Stomach (tissue), 8 donors: ENCODE measurements at regions not wholly inside any gene's neighbourhood (a gene's known extent, or its start where the extent isn't known, plus 50 kb on each side); places are given as distances from the start of the nearest gene placed in this dataset.

ENCODE experiments used
- DNase-seq, 2 donors: peaks; one replicate each; pipeline versions ENCODE4 v3.0.0 to v3.0.0-alpha.2; 2013 to 2019
- H3K27ac ChIP-seq, 5 donors: fragments of 200-600 bp in 4 of 5; sonication (generic) in 4 of 5; one replicate each; pipeline ENCODE4 v1.5.1; 2013 to 2019; ENCODE audit warnings: mild to moderate bottlenecking in 1 of 5, moderate library complexity in 1 of 5
- H3K27me3 ChIP-seq, 3 donors: fragments of 200-600 bp; sonication (generic); one replicate each; pipeline ENCODE4 v1.5.1; 2017 to 2019; ENCODE audit warnings: mixed run types in 1 of 3
- H3K36me3 ChIP-seq, 4 donors: fragments of 200-600 bp; sonication (generic); 1 replicate in 3 of 4; 2 replicates in 1 of 4; pipeline ENCODE4 v1.5.1; 2016 to 2019
- H3K4me1 ChIP-seq, 4 donors: fragments of 200-600 bp; sonication (generic); one replicate each; pipeline ENCODE4 v1.5.1; 2016 to 2019
- H3K4me3 ChIP-seq, 4 donors: fragments of 200-600 bp; sonication (generic) in 3 of 4; one replicate each; pipeline ENCODE4 v1.5.1; 2016 to 2019; ENCODE audit warnings: mild to moderate bottlenecking in 1 of 4
- H3K9me3 ChIP-seq, 4 donors: fragments of 200-600 bp; sonication (generic); one replicate each; pipeline ENCODE4 v1.5.1; 2016 to 2019
- EP300 ChIP-seq: sonication (generic); formaldehyde crosslinking; IDR thresholded peaks from one replicate; pipeline ENCODE4 v1.6.1; 2017; ENCODE audit warnings: antibody characterized with exemption
- POLR2A ChIP-seq, 4 donors: fragments of 450-650 bp; IDR thresholded peaks; one replicate each; pipeline ENCODE4 v1.6.1; 2016; ENCODE audit warnings: antibody characterized with exemption in 4 of 4, control low read depth in 2 of 4, mild to moderate bottlenecking in 1 of 4, moderate library complexity in 1 of 4
- POLR2AphosphoS5 ChIP-seq, 3 donors: sonication (generic); formaldehyde crosslinking; IDR thresholded peaks; one replicate each; pipeline ENCODE4 v1.6.1; 2016; ENCODE audit warnings: antibody characterized with exemption in 3 of 3
- WGBS, 5 donors: extraction: QIAGEN DNeasy Blood & Tissue Kit in 3 of 5; methylation state at CpG; one replicate each; pipeline versions ENCODE4 v1.1.5 to v1.1.7; 2013 to 2018; 5-methylcytosine and 5-hydroxymethylcytosine counted together
- intact Hi-C: fragments of 100-400 bp; cut with DNase I; formaldehyde crosslinking; loops from one replicate; pipeline ENCODE4 v1.15.1; 2023; ENCODE audit warnings: low total_unique reads
- TF ChIP-seq, protein P1 (sequence below), 7 experiments: fragments of 450-650 bp in 4 of 7; fragments of 200-600 bp in 3 of 7; sonication (generic) in 3 of 7; IDR thresholded peaks; one replicate each; pipeline ENCODE4 v1.5.1; 2016 to 2019; ENCODE audit warnings: antibody characterized with exemption in 7 of 7, control low read depth in 2 of 7, mild to moderate bottlenecking in 1 of 7
- donor health status: healthy with polysubstance abuse.
- donor health status: Bipolar disorder and iron deficiency.
- donor health status: healthy.

DNA sequence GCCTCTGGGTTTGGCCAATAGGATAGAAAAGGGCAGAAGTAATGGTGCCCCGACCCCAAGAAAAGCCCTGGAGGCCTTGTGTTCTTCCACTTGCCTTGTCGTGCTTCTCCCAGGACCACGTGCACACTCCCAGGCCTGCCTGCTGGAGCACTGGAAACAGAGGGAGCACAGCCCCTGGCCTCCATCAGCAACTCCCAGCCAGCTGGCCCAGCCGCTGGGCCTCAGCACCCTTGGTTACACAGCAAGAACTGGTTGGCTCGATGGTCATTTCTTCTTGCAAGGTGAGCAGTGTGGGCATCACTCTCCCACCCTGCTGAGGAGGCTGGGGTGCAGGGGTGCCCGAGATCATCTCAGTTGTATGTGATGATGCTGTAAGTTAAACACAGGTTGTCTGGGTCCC lies 69.2 kb upstream of the CST7 start:
- no peak for DNase-seq
- H3K27me3 ChIP-seq = no peaks in the 10 kb centered on the region
- H3K27ac ChIP-seq = no peak overlapping the region
- no peaks in the 10 kb centered on the region for H3K36me3 ChIP-seq
- no peak overlapping the region for H3K4me3 ChIP-seq
- TF ChIP-seq POLR2AphosphoS5 (IDR thresholded peaks at IDR 0.05) (no peak), POLR2A (IDR thresholded peaks at IDR 0.05) (no peak), EP300 (no peak)
- TF ChIP-seq, protein P1, sequence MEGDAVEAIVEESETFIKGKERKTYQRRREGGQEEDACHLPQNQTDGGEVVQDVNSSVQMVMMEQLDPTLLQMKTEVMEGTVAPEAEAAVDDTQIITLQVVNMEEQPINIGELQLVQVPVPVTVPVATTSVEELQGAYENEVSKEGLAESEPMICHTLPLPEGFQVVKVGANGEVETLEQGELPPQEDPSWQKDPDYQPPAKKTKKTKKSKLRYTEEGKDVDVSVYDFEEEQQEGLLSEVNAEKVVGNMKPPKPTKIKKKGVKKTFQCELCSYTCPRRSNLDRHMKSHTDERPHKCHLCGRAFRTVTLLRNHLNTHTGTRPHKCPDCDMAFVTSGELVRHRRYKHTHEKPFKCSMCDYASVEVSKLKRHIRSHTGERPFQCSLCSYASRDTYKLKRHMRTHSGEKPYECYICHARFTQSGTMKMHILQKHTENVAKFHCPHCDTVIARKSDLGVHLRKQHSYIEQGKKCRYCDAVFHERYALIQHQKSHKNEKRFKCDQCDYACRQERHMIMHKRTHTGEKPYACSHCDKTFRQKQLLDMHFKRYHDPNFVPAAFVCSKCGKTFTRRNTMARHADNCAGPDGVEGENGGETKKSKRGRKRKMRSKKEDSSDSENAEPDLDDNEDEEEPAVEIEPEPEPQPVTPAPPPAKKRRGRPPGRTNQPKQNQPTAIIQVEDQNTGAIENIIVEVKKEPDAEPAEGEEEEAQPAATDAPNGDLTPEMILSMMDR (IDR thresholded peaks at IDR 0.05) = no peak
- H3K9me3 ChIP-seq = peaks cover 0 to 26% (median 13%) of the 10 kb centered on the region in 4 donors
- WGBS, 5 donors = 79 to 93% (median 83%) methylated on average over 4 to 6 of the region's 6 CpGs
- H3K4me1 ChIP-seq = no peaks in the 10 kb centered on the region
- intact Hi-C loops = no loop called here

DNA sequence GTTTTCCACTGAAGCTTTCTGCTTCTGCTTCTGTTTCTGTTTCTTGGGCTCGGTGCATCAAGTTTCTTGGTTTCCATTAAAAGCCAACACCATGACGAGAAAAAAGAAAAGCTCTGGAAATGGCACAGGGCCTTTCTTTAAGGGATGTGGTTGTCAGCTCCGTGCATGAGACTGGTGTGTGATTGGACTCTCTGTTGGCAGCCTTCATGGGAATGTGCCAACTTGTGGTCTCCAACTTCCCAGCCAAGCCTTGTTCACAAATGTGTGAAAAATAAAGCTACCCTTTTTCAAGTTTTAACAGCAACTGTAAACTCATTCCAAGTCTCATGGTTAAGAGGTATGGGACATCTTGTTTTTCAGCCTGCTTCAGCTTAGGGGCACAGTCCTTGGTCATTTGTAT lies 68.7 kb upstream of the CST7 start:
- intact Hi-C loops = no loop called here
- Histone ChIP-seq H3K36me3 (no peaks in the 10 kb centered on the region), H3K4me1 (no peaks in the 10 kb centered on the region), H3K27me3 (no peaks in the 10 kb centered on the region), H3K27ac (no peak overlapping the region), H3K4me3 (no peak overlapping the region), H3K9me3 (peaks cover 0 to 26% (median 13%) of the 10 kb centered on the region in 4 donors)
- DNase-seq = no peak
- 57 to 76% (median 69%) methylated on average over 3 of the region's 3 CpGs for WGBS, 5 donors
- TF ChIP-seq POLR2AphosphoS5 (IDR thresholded peaks at IDR 0.05) = no peak
- no peak for TF ChIP-seq EP300
- TF ChIP-seq, protein P1 (IDR thresholded peaks at IDR 0.05) = no peak
- no peak for TF ChIP-seq POLR2A (IDR thresholded peaks at IDR 0.05)

DNA sequence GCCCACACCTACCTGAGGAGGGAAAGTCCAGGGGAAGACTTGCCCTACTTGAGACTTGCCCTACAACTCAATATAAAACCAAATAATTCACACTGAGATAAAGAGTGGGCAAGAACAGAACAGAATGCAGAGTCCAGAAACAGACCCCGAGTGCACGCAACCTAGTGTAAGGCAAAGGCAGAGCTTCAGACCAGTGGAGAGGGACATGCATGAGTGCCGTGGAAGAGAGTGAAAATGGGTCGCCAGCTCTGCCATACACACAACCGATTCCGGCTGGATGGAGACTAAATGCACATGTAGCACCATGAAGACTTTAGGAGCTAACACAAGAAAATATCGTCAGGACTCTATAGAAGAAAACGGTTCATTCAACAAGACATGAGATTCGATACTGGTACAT lies 58.8 kb upstream of the CST7 start:
- intact Hi-C loops = no loop called here
- no peak overlapping the region for H3K4me3 ChIP-seq
- no peaks in the 10 kb centered on the region for H3K36me3 ChIP-seq
- no peaks in the 10 kb centered on the region for H3K9me3 ChIP-seq
- H3K27me3 ChIP-seq = no peaks in the 10 kb centered on the region
- no peak overlapping the region for H3K27ac ChIP-seq
- no peak for DNase-seq
- H3K4me1 ChIP-seq = no peaks in the 10 kb centered on the region
- no peak for TF ChIP-seq POLR2A (IDR thresholded peaks at IDR 0.05)
- 90 to 95% (median 93%) methylated on average over 9 of the region's 9 CpGs for WGBS, 5 donors

DNA sequence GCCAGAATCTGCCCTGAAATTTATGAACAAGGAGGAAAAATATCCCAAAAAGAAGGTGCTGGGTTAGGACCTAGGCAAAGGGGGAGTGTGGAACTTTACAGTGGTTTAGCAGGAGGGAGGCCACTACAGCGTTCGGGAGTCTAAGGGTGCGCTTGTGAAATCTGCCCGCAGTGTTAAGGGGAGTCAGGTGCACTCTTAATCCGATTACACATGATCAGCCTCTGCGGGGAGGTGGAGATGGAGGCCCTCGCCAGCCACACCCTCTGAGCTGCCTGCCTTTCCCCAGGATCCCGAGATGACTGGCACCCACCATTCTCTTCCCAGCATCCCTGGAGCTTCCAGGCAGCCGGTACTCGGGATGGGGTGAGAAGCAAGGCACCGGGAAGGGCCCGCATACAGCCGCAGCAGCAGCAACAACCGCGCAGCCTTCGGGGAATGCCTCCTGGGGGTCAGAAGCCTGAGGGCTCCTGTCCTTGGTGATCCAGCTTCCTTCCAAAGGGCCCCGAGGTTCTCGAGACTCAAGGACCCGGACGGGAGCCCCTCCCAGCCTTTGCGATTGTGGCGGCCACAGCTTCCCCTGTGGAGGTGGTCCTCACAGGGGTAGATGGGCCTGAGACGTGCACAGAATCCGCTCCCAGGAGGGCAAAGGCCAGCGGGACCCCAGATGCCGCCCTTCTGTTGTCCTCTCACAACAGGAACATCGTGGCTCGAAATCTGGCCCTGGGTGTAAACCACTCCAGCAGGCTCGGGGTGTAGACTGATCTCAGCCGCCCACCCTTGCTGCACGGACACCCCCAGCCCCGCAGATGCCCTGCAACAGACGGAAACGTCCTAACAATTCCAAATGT lies 57.3 kb upstream of the CST7 start:
- TF ChIP-seq POLR2AphosphoS5 (IDR thresholded peaks at IDR 0.05) (no peak), POLR2A (IDR thresholded peaks at IDR 0.05) (no peak), EP300 (no peak)
- TF ChIP-seq, protein P1 (IDR thresholded peaks at IDR 0.05) = no peak
- Histone ChIP-seq H3K4me1 (no peaks in the 10 kb centered on the region), H3K4me3 (no peak overlapping the region), H3K27me3 (no peaks in the 10 kb centered on the region), H3K9me3 (no peaks in the 10 kb centered on the region), H3K27ac (no peak overlapping the region), H3K36me3 (no peaks in the 10 kb centered on the region)
- WGBS, 5 donors = 87 to 94% (median 92%) methylated on average over 26 to 34 of the region's 34 CpGs
- intact Hi-C loops = no loop called here
- no peak for DNase-seq

DNA sequence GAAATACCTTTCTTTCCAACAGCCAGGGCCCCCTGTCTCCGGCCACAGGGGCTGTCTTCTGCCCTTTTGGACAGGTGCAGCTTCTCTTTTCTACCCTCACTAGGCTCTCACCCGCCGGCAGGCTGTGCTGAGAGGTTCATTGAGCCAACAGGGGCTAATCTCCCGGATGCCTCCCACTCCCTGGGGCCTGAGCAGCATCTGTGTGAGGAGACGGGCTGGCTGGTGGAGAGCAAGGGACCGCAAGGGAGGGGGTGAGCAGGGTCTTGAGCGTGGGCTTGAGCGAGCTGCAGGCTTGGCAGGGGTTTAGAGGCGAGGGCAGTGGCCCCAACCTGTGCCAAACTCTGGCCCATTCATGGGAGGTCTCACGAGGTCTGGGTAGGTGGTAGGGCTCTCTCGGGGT lies 56.5 kb upstream of the CST7 start:
- DNase-seq = no peak

More for the DNA sequence above, 56.5 kb upstream of the CST7 start:
- no peak overlapping the region for H3K4me3 ChIP-seq
- no peak for TF ChIP-seq POLR2AphosphoS5 (IDR thresholded peaks at IDR 0.05)
- TF ChIP-seq, protein P1 (IDR thresholded peaks at IDR 0.05) = no peak
- no peak for TF ChIP-seq EP300
- TF ChIP-seq POLR2A (IDR thresholded peaks at IDR 0.05) = no peak
- WGBS, 5 donors = 80 to 88% (median 86%) methylated on average over 9 to 11 of the region's 11 CpGs
- no peaks in the 10 kb centered on the region for H3K27me3 ChIP-seq
- no peak overlapping the region for H3K27ac ChIP-seq
- no peaks in the 10 kb centered on the region for H3K36me3 ChIP-seq
- H3K4me1 ChIP-seq = no peaks in the 10 kb centered on the region
- intact Hi-C loops = no loop called here
- H3K9me3 ChIP-seq = no peaks in the 10 kb centered on the region
